ENCODE measurements at regions not wholly inside any gene's neighbourhood (a gene's known extent, or its start where the extent isn't known, plus 50 kb on each side); places are given as distances from the start of the nearest gene placed in this dataset.

- no peaks in the 10 kb centered on the region for H3K36me3 Mint-ChIP-seq
- no peak for ATAC-seq
- no peak overlapping the region for H3K27ac Mint-ChIP-seq
These were observed 176.7 kb downstream of the GPAM start for GRCh38 chr10:112006831-112007230.

GRCh38 chr10:112022196-112022595, 161.4 kb downstream of the GPAM start:
- H3K9me3 Mint-ChIP-seq = peaks cover 0 to 5% of the 10 kb centered on the region in 2 donors
- no peak for DNase-seq (ENCODE audit: low spot score in 2 of 2)
- H3K27ac Mint-ChIP-seq = no peak overlapping the region
- ATAC-seq = no peak
- H3K36me3 Mint-ChIP-seq = no peaks in the 10 kb centered on the region

More at GRCh38 chr10:112006831-112007230, 176.7 kb downstream of the GPAM start:
- DNase-seq (ENCODE audit: low spot score in 2 of 2) = no peak
- no peaks in the 10 kb centered on the region for H3K9me3 Mint-ChIP-seq

GRCh38 chr10:112024079-112024478, 159.5 kb downstream of the GPAM start:
- no peak for ATAC-seq
- no peak for DNase-seq (ENCODE audit: low spot score in 2 of 2)
- H3K9me3 Mint-ChIP-seq = peaks cover 5 to 9% of the 10 kb centered on the region in 2 donors
- no peak overlapping the region for H3K27ac Mint-ChIP-seq
- peaks cover 0 to 4% of the 10 kb centered on the region in 2 donors for H3K36me3 Mint-ChIP-seq

GRCh38 chr10:112025228-112025627, 158.3 kb downstream of the GPAM start:
- Mint-ChIP-seq H3K36me3 (peaks cover 0 to 5% of the 10 kb centered on the region in 2 donors), H3K9me3 (peaks cover 8 to 10% of the 10 kb centered on the region in 2 donors), H3K27ac (no peak overlapping the region)
- ATAC-seq (no peak), DNase-seq (ENCODE audit: low spot score in 2 of 2) (no peak)

GRCh38 chr10:112026438-112026837, 157.1 kb downstream of the GPAM start:
- H3K27ac Mint-ChIP-seq = no peak overlapping the region
- peaks cover 0 to 5% of the 10 kb centered on the region in 2 donors for H3K36me3 Mint-ChIP-seq
- no peak for DNase-seq (ENCODE audit: low spot score in 2 of 2)
- H3K9me3 Mint-ChIP-seq = peaks cover 8 to 10% of the 10 kb centered on the region in 2 donors
- no peak for ATAC-seq

- Mint-ChIP-seq H3K9me3 (peaks cover 10 to 12% of the 10 kb centered on the region in 2 donors), H3K27ac (no peak overlapping the region), H3K36me3 (peaks cover 0 to 5% of the 10 kb centered on the region in 2 donors)
- ATAC-seq (no peak), DNase-seq (ENCODE audit: low spot score in 2 of 2) (no peak)
These were observed 155.8 kb downstream of the GPAM start for GRCh38 chr10:112027731-112028280.

GRCh38 chr10:112030431-112030830, 153.1 kb downstream of the GPAM start:
- Mint-ChIP-seq H3K27ac (no peak overlapping the region), H3K9me3 (peaks cover 5 to 12% of the 10 kb centered on the region in 2 donors), H3K36me3 (peaks cover 0 to 5% of the 10 kb centered on the region in 2 donors)
- ATAC-seq (no peak), DNase-seq (ENCODE audit: low spot score in 2 of 2) (no peak)

- no peaks in the 10 kb centered on the region for H3K36me3 Mint-ChIP-seq
- no peak overlapping the region for H3K27ac Mint-ChIP-seq
- DNase-seq (ENCODE audit: low spot score in 2 of 2) (no peak), ATAC-seq (no peak)
- H3K9me3 Mint-ChIP-seq = peaks cover 5 to 6% of the 10 kb centered on the region in 2 donors
These were observed 143.7 kb downstream of the GPAM start for GRCh38 chr10:112039823-112040222.

GRCh38 chr10:112040696-112041095, 142.9 kb downstream of the GPAM start:
- no peak for ATAC-seq
- no peak overlapping the region for H3K27ac Mint-ChIP-seq
- no peak for DNase-seq (ENCODE audit: low spot score in 2 of 2)
- no peaks in the 10 kb centered on the region for H3K36me3 Mint-ChIP-seq
- peaks cover 5 to 6% of the 10 kb centered on the region in 2 donors for H3K9me3 Mint-ChIP-seq

- H3K36me3 Mint-ChIP-seq = no peaks in the 10 kb centered on the region
- DNase-seq (ENCODE audit: low spot score in 2 of 2) (no peak), ATAC-seq (no peak)
- peaks cover 0 to 5% of the 10 kb centered on the region in 2 donors for H3K9me3 Mint-ChIP-seq
- H3K27ac Mint-ChIP-seq = no peak overlapping the region
These were observed 137.6 kb downstream of the GPAM start for GRCh38 chr10:112045938-112046337.

GRCh38 chr10:112047674-112048073, 135.9 kb downstream of the GPAM start:
- no peaks in the 10 kb centered on the region for H3K9me3 Mint-ChIP-seq
- H3K36me3 Mint-ChIP-seq = no peaks in the 10 kb centered on the region
- DNase-seq (ENCODE audit: low spot score in 2 of 2) (no peak), ATAC-seq (no peak)
- H3K27ac Mint-ChIP-seq = no peak overlapping the region

- Mint-ChIP-seq H3K36me3 (no peaks in the 10 kb centered on the region), H3K9me3 (no peaks in the 10 kb centered on the region), H3K27ac (no peak overlapping the region)
- DNase-seq (ENCODE audit: low spot score in 2 of 2) = no peak
- no peak for ATAC-seq
These were observed 131.4 kb downstream of the GPAM start for GRCh38 chr10:112052166-112052565.

- no peaks in the 10 kb centered on the region for H3K9me3 Mint-ChIP-seq
- ATAC-seq (no peak), DNase-seq (ENCODE audit: low spot score in 2 of 2) (no peak)
- H3K36me3 Mint-ChIP-seq = no peaks in the 10 kb centered on the region
- no peak overlapping the region for H3K27ac Mint-ChIP-seq
These were observed 129.7 kb downstream of the GPAM start for GRCh38 chr10:112053895-112054294.

GRCh38 chr10:112054516-112054915, 129.0 kb downstream of the GPAM start:
- DNase-seq (ENCODE audit: low spot score in 2 of 2) (no peak), ATAC-seq (no peak)
- H3K36me3 Mint-ChIP-seq = no peaks in the 10 kb centered on the region
- H3K27ac Mint-ChIP-seq = no peak overlapping the region
- H3K9me3 Mint-ChIP-seq = no peaks in the 10 kb centered on the region

GRCh38 chr10:112057072-112057471, 126.5 kb downstream of the GPAM start:
- no peak for DNase-seq (ENCODE audit: low spot score in 2 of 2)
- Mint-ChIP-seq H3K9me3 (no peaks in the 10 kb centered on the region), H3K36me3 (no peaks in the 10 kb centered on the region), H3K27ac (no peak overlapping the region)
- no peak for ATAC-seq

GRCh38 chr10:112059220-112059619, 124.3 kb downstream of the GPAM start:
- ATAC-seq = no peak
- Mint-ChIP-seq H3K27ac (no peak overlapping the region), H3K9me3 (no peaks in the 10 kb centered on the region)

GRCh38 chr10:112071596-112072133, 111.9 kb downstream of the GPAM start:
- Mint-ChIP-seq H3K9me3 (no peaks in the 10 kb centered on the region), H3K36me3 (no peaks in the 10 kb centered on the region), H3K27ac (no peak overlapping the region)
- ATAC-seq (no peak), DNase-seq (ENCODE audit: low spot score in 2 of 2) (no peak)

More at GRCh38 chr10:112059220-112059619, 124.3 kb downstream of the GPAM start:
- no peak for DNase-seq (ENCODE audit: low spot score in 2 of 2)
- H3K36me3 Mint-ChIP-seq = no peaks in the 10 kb centered on the region

GRCh38 chr10:112078003-112078402, 105.6 kb downstream of the GPAM start:
- ATAC-seq = no peak
- no peaks in the 10 kb centered on the region for H3K9me3 Mint-ChIP-seq
- H3K36me3 Mint-ChIP-seq = no peaks in the 10 kb centered on the region
- no peak for DNase-seq (ENCODE audit: low spot score in 2 of 2)
- no peak overlapping the region for H3K27ac Mint-ChIP-seq
